ENCODE measurements at regions not wholly inside any gene's neighbourhood (a gene's known extent, or its start where the extent isn't known, plus 50 kb on each side); places are given as distances from the start of the nearest gene placed in this dataset.

DNA sequence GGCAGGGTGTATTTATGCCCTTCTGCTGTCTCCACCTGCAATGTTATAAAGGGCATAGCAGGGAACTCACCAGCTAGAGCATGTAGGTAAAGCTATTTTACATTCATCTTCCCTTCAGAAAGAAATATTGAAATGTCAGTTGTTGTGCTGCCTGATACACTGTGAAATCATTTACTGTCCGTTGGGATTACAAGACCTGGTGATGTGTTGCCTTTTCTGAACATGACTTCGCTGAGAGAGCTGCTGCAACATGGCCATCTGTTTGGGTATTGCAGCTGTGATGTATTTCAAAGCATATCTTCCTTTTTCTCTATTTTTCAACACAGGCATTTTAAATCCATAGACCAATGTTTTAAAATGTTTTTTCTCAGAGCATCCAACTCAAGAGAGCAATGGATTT is 644.1 kb upstream of the GNPDA2 start:
- intact Hi-C loops (cut with DNase I; ENCODE audit: low total_unique reads), result no loop called here
- no peak for DNase-seq
- no peak overlapping the region for H3K4me3 ChIP-seq
- no peak for TF ChIP-seq POLR2A (IDR thresholded peaks at IDR 0.05)
- no peaks in the 10 kb centered on the region for H3K4me1 ChIP-seq
- no peaks in the 10 kb centered on the region for H3K36me3 ChIP-seq (ENCODE audit: low read depth, missing control alignments)
- no peak overlapping the region for H3K27ac ChIP-seq
- WGBS, 2 donors, result 82 to 90% methylated on average over 2 of the region's 2 CpGs
- H3K9me3 ChIP-seq, result no peaks in the 10 kb centered on the region
- no peaks in the 10 kb centered on the region for H3K27me3 ChIP-seq

DNA sequence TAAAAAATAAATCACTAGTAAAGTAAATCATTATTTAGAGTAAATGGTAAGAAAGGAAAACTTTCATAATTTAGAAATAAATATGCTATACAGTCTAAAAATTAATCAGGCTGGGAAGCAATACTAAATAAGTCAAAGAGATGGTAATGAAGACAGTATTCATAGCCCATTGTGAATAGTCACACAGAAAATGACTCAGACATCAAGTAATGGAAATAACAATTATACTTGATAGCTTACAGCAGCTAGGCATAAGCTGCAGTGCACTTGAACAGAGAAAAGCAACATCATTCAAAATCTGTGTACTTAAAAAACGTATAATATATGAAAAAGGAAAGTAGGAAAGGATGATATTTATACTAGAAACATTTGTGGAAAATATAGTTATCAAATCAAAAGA is 642.5 kb upstream of the GNPDA2 start:
- no peak for DNase-seq
- no peak overlapping the region for H3K27ac ChIP-seq
- no peaks in the 10 kb centered on the region for H3K4me1 ChIP-seq
- no peaks in the 10 kb centered on the region for H3K36me3 ChIP-seq (ENCODE audit: low read depth, missing control alignments)
- H3K9me3 ChIP-seq, result no peaks in the 10 kb centered on the region
- intact Hi-C loops (cut with DNase I; ENCODE audit: low total_unique reads), result no loop called here
- TF ChIP-seq, protein P1, sequence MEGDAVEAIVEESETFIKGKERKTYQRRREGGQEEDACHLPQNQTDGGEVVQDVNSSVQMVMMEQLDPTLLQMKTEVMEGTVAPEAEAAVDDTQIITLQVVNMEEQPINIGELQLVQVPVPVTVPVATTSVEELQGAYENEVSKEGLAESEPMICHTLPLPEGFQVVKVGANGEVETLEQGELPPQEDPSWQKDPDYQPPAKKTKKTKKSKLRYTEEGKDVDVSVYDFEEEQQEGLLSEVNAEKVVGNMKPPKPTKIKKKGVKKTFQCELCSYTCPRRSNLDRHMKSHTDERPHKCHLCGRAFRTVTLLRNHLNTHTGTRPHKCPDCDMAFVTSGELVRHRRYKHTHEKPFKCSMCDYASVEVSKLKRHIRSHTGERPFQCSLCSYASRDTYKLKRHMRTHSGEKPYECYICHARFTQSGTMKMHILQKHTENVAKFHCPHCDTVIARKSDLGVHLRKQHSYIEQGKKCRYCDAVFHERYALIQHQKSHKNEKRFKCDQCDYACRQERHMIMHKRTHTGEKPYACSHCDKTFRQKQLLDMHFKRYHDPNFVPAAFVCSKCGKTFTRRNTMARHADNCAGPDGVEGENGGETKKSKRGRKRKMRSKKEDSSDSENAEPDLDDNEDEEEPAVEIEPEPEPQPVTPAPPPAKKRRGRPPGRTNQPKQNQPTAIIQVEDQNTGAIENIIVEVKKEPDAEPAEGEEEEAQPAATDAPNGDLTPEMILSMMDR (IDR thresholded peaks at IDR 0.05), result no peak
- no peak for TF ChIP-seq POLR2A (IDR thresholded peaks at IDR 0.05)
- 42 to 52% methylated on average over 1 of the region's 1 CpG for WGBS, 2 donors
- H3K27me3 ChIP-seq, result no peaks in the 10 kb centered on the region
- H3K4me3 ChIP-seq, result no peak overlapping the region

DNA sequence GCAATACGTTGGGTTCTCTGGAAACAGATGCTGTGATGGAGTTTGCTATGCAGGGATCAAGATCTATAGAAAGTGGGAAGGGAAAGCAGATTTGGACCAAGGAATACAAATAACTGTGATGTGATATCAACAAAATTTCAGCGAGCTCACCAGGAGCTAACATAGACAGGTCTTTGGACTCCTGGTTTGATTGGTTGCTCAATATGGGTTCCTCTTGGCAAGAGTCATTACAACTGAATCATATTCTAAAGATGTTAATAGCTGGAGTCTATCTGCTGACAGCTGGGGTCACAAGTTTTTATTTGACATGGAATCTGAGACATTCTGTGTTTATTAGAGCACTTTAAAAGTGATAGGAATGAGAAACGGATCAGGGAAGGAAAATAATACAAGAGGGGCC is 637.6 kb upstream of the GNPDA2 start:
- 83 to 88% methylated on average over 3 of the region's 3 CpGs for WGBS, 2 donors
- no peak for TF ChIP-seq POLR2A (IDR thresholded peaks at IDR 0.05)
- TF ChIP-seq, protein P1 (IDR thresholded peaks at IDR 0.05), result no peak
- intact Hi-C loops (cut with DNase I; ENCODE audit: low total_unique reads), result no loop called here
- H3K36me3 ChIP-seq (ENCODE audit: low read depth, missing control alignments), result no peaks in the 10 kb centered on the region
- H3K4me3 ChIP-seq, result no peak overlapping the region
- no peak for DNase-seq
- H3K4me1 ChIP-seq, result no peaks in the 10 kb centered on the region
- H3K27me3 ChIP-seq, result no peaks in the 10 kb centered on the region
- H3K9me3 ChIP-seq, result no peaks in the 10 kb centered on the region
- no peak overlapping the region for H3K27ac ChIP-seq

DNA sequence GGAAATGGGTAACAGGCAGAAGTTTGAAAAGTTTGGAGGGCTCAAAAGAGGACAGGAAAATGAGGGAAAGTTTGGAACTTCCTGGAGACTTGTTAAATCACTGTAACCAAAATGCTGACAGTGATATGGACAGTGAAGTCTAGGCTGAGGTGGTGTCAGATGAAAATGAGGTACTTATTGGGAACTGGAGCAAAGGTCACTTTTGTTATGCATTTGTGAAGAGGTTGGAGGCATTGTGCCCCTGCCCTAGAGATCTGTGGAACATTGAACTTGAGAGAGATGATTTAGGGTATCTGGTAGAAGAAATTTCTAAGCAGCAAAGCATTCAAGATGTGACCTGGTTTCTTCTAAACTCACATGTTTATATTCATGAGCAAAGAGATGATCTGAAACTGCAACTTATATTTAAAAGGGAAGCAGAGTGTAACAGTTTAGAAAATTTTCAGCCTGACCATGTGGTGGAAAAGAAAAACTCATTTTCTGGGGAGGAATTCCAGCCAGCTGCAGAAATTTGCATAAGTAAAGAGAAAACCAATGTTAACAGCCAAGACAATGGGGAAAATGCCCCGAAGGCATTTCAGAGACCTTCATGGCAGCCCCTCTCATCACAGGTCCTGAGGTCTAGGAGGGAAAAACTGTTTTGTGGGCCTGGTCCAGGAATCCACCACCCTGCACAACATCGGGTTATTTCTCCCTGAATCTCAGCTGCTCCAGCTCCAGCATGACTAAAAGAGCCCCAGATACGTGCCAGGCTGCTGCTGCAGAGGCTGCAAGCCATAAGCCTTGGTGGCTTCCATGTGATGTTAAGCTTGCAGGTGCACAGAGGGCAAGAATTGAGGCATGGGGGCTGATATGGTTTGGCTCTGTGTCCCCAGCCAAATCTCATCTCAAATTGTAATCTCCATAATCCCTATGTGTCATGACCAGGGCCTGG is 632.5 kb upstream of the GNPDA2 start:
- no peak overlapping the region for H3K27ac ChIP-seq
- no peak for TF ChIP-seq POLR2A (IDR thresholded peaks at IDR 0.05)
- TF ChIP-seq, protein P1 (IDR thresholded peaks at IDR 0.05), result no peak
- no peaks in the 10 kb centered on the region for H3K4me1 ChIP-seq
- intact Hi-C loops (cut with DNase I; ENCODE audit: low total_unique reads), result no loop called here
- no peaks in the 10 kb centered on the region for H3K36me3 ChIP-seq (ENCODE audit: low read depth, missing control alignments)
- H3K27me3 ChIP-seq, result no peaks in the 10 kb centered on the region
- H3K4me3 ChIP-seq, result no peak overlapping the region
- no peak for DNase-seq
- H3K9me3 ChIP-seq, result no peaks in the 10 kb centered on the region
- WGBS, 2 donors, result 89 to 90% methylated on average over 3 of the region's 3 CpGs

DNA sequence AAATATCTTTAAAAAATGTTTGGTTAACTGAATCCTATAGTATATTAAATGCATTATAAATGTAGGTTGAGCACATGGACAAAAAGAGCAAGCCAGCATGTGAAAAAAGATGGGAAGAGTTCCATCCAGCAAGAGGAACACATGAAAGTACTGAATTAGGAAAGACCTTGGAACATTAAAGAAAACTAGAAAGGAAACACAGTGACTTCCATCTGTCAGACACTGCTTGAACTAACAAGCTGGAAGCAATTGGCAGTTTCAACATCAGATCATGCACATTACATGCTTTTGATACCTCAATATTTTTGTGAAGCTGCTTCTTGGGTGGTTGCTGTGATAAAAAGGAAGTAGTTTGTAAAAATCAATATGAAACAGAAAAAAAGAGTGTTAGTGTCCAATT is 626.8 kb upstream of the GNPDA2 start:
- H3K9me3 ChIP-seq, result no peaks in the 10 kb centered on the region
- no peak for TF ChIP-seq POLR2A (IDR thresholded peaks at IDR 0.05)
- TF ChIP-seq, protein P1 (IDR thresholded peaks at IDR 0.05), result no peak
- intact Hi-C loops (cut with DNase I; ENCODE audit: low total_unique reads), result no loop called here
- DNase-seq, result no peak
- no peak overlapping the region for H3K4me3 ChIP-seq
- H3K27me3 ChIP-seq, result no peaks in the 10 kb centered on the region
- no peaks in the 10 kb centered on the region for H3K4me1 ChIP-seq
- no peaks in the 10 kb centered on the region for H3K36me3 ChIP-seq (ENCODE audit: low read depth, missing control alignments)
- no peak overlapping the region for H3K27ac ChIP-seq
